ENCODE measurements at regions not wholly inside any gene's neighbourhood (a gene's known extent, or its start where the extent isn't known, plus 50 kb on each side); places are given as distances from the start of the nearest gene placed in this dataset.

GRCh38 chr4:179509489-179509888 lies 2067.3 kb upstream of the AGA start (continued):
- no peak for TF ChIP-seq ZBTB4 (CRISPR knock-in tag; IDR thresholded peaks at IDR 0.05)

- Histone ChIP-seq H3K4me1 (ENCODE audit: control insufficient read depth, insufficient read depth, low read length) (no peaks in the 10 kb centered on the region), H3K27me3 (replicated peaks in 1 of 2; ENCODE audit: control insufficient read depth in 2 of 2, insufficient read depth in 2 of 2, low read length in 1 of 2) (no peaks in the 10 kb centered on the region), H3K9ac (ENCODE audit: control insufficient read depth, insufficient read depth, low read length) (no peak overlapping the region), H3K4me2 (ENCODE audit: control insufficient read depth, insufficient read depth) (no peak overlapping the region), H2AFZ (ENCODE audit: control insufficient read depth, low read depth, low read length) (no peak overlapping the region), H3K36me3 (ENCODE audit: control insufficient read depth in 2 of 2, insufficient read depth in 2 of 2, low read length in 1 of 2) (no peaks in the 10 kb centered on the region), H3K27ac (ENCODE audit: control insufficient read depth, insufficient read depth) (no peak overlapping the region), H3K4me3 (no peak overlapping the region), H3K9me3 (replicated peaks; ENCODE audit: control insufficient read depth, insufficient read depth, low read length) (no peaks in the 10 kb centered on the region), H3K79me2 (ENCODE audit: control insufficient read depth, insufficient read depth, low read length) (no peaks in the 10 kb centered on the region), H4K20me1 (ENCODE audit: control insufficient read depth, insufficient read depth) (no peaks in the 10 kb centered on the region)
- no peak for DNase-seq (ENCODE audit: low read depth, low spot score)
- FAIRE-seq: no peak
- ChIA-PET CTCF (no interaction called here), POLR2A (no interaction called here), SMC1A (ENCODE audit: uncharacterized antibody, unreplicated experiment) (interaction anchor here (1.0 to 1.5 kb wide), 2 partner anchors 9 to 10 kb away, joined by 3 to 7 read pairs; no protein-coding TSS in a partner anchor), RAD21 (ENCODE audit: unreplicated experiment) (no interaction called here)
- intact Hi-C loops (cut with micrococcal nuclease; ENCODE audit: unreplicated experiment) (no loop called here), in situ Hi-C loops (cut with MboI) (no loop called here)
- WGBS (ENCODE audit: insufficient coverage, insufficient replicate concordance, low lambda C conversion rate, missing lambda C conversion rate): 16% methylated on average over 2 of the region's 2 CpGs
- TF ChIP-seq CBFB (IDR thresholded peaks at IDR 0.05; ENCODE audit: low read depth) (no peak), NFIC (IDR thresholded peaks at IDR 0.05; ENCODE audit: low read depth, low read length) (no peak), SP1 (IDR thresholded peaks at IDR 0.05; ENCODE audit: low read depth, low read length) (no peak), IRF3 (IDR thresholded peaks at IDR 0.05) (no peak), NFXL1 (IDR thresholded peaks at IDR 0.05; ENCODE audit: borderline replicate concordance) (no peak), HCFC1 (IDR thresholded peaks at IDR 0.05; ENCODE audit: low read length) (no peak)
- no TSS peak for BruUV-seq (replicated peaks)
- ATAC-seq: no peak
These were observed 2079.7 kb upstream of the AGA start for GRCh38 chr4:179521952-179522351.

Measured in GM12878 (cell line).